ENCODE measurements at regions not wholly inside any gene's neighbourhood (a gene's known extent, or its start where the extent isn't known, plus 50 kb on each side); places are given as distances from the start of the nearest gene placed in this dataset.

DNA sequence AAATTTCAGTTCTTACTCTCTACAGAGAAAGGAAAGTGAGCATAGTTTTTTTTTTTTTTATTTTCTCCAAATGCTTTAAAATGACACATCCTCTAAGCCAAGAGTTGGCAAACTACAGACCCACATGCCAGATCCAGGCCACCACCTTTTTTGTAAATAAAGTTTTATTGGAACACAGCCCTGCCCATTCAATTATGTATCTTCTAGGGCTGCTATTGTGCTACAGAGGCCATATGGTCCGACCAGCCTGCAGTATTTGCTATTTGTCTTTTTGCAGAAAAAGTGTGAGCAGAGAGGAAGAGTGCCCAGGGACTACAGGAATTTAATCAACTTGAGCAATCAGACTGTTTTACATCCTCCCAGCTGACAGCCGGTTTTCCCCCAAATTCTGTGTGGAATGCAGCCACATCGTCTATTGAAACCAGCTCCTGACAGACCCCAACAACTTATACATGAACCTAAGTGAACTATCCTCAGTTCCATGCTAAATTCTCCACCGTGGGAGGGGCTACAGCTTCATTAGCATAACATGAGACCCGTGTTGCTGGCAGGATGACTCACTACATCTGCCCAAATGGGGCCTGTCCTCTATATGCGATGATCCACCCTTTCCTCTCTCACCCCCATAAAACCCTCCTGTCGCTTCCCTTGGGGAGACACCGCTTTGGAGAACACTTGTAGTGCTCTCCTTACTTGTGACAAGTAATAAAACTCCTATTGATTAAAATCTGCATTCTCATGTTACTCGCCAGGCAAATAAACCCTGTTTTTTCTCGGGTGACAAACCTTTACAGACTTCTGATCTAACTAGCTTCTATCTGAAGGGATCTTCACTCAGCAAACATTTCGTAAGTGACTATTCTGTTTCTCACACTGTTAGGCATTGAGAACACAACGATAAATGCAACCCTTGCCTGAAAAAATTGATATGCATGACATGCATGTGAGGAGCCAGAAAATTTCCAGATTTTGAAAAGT, 149.4 kb upstream of the HS3ST3A1 start:
- H3K4me1 ChIP-seq = no peaks in the 10 kb centered on the region
- H3K27ac ChIP-seq = no peak overlapping the region
- H3K27me3 ChIP-seq = no peaks in the 10 kb centered on the region
- WGBS, 2 donors (ENCODE audit: low coverage in 1 of 2) = 50 to 60% methylated on average over 8 to 12 of the region's 12 CpGs
- TF ChIP-seq POLR2A (IDR thresholded peaks at IDR 0.05) (no peak), EP300 (IDR thresholded peaks at IDR 0.05) (no peak), POLR2AphosphoS5 (IDR thresholded peaks at IDR 0.05) (no peak)
- H3K36me3 ChIP-seq = no peaks in the 10 kb centered on the region
- no peaks in the 10 kb centered on the region for H3K9me3 ChIP-seq
- no peak overlapping the region for H3K4me3 ChIP-seq
- no peak for ATAC-seq

GRCh38 chr17:13753154-13753553, 151.4 kb upstream of the HS3ST3A1 start:
- no peak overlapping the region for H3K4me3 ChIP-seq
- H3K4me1 ChIP-seq = no peaks in the 10 kb centered on the region
- H3K36me3 ChIP-seq = no peaks in the 10 kb centered on the region
- no peak for ATAC-seq
- H3K27ac ChIP-seq = no peak overlapping the region
- no peak for TF ChIP-seq CTCF (IDR thresholded peaks at IDR 0.05)
- TF ChIP-seq POLR2A (IDR thresholded peaks at IDR 0.05) = no peak
- no peak for TF ChIP-seq POLR2AphosphoS5 (IDR thresholded peaks at IDR 0.05)
- no peak for TF ChIP-seq EP300 (IDR thresholded peaks at IDR 0.05)
- 72 to 88% methylated on average over 3 of the region's 3 CpGs for WGBS, 2 donors (ENCODE audit: low coverage in 1 of 2)
- H3K9me3 ChIP-seq = no peaks in the 10 kb centered on the region
- no peaks in the 10 kb centered on the region for H3K27me3 ChIP-seq

GRCh38 chr17:13753771-13754170, 152.0 kb upstream of the HS3ST3A1 start:
- no peaks in the 10 kb centered on the region for H3K4me1 ChIP-seq
- H3K27me3 ChIP-seq = no peaks in the 10 kb centered on the region
- TF ChIP-seq CTCF (IDR thresholded peaks at IDR 0.05) (no peak), POLR2AphosphoS5 (IDR thresholded peaks at IDR 0.05) (no peak), EP300 (IDR thresholded peaks at IDR 0.05) (no peak), POLR2A (IDR thresholded peaks at IDR 0.05) (no peak)
- 33 to 58% methylated on average over 1 of the region's 1 CpG for WGBS, 2 donors (ENCODE audit: low coverage in 1 of 2)
- H3K4me3 ChIP-seq = no peak overlapping the region
- no peak for ATAC-seq
- no peaks in the 10 kb centered on the region for H3K36me3 ChIP-seq
- H3K27ac ChIP-seq = no peak overlapping the region
- H3K9me3 ChIP-seq = no peaks in the 10 kb centered on the region

- 80 to 85% methylated on average over 4 to 7 of the region's 8 CpGs for WGBS, 2 donors (ENCODE audit: low coverage in 1 of 2)
- no peak for TF ChIP-seq POLR2A (IDR thresholded peaks at IDR 0.05)
- no peak for TF ChIP-seq EP300 (IDR thresholded peaks at IDR 0.05)
- no peak for TF ChIP-seq POLR2AphosphoS5 (IDR thresholded peaks at IDR 0.05)
- no peak for TF ChIP-seq CTCF (IDR thresholded peaks at IDR 0.05)
- Histone ChIP-seq H3K4me1 (no peaks in the 10 kb centered on the region), H3K9me3 (no peaks in the 10 kb centered on the region), H3K27ac (no peak overlapping the region), H3K27me3 (no peaks in the 10 kb centered on the region), H3K4me3 (no peak overlapping the region), H3K36me3 (no peaks in the 10 kb centered on the region)
- no peak for ATAC-seq
Measured at GRCh38 chr17:13755851-13756250, 154.1 kb upstream of the HS3ST3A1 start.

DNA sequence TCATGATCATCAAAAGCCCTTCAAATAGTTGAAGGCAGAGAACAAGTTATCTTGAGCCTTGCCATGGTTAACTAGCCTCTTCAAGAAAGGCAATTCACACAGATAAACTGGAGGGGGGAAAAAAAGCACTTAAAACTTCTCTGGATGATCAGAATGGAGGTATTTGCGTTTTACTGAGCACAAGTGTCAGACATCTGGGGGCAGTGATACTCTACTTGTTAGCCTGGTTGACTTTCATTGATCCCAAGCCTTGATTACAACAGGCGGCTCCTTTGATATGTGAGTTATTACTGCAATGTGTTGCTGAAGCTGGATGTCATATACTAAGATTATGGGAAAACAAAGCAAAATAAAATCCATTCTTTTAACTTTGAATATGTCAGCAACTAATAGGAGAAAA, 155.0 kb upstream of the HS3ST3A1 start:
- TF ChIP-seq EP300 (IDR thresholded peaks at IDR 0.05) = no peak
- TF ChIP-seq POLR2AphosphoS5 (IDR thresholded peaks at IDR 0.05) = no peak
- no peak for TF ChIP-seq CTCF (IDR thresholded peaks at IDR 0.05)
- no peak for TF ChIP-seq POLR2A (IDR thresholded peaks at IDR 0.05)
- Histone ChIP-seq H3K4me1 (no peaks in the 10 kb centered on the region), H3K4me3 (no peak overlapping the region), H3K36me3 (no peaks in the 10 kb centered on the region), H3K9me3 (no peaks in the 10 kb centered on the region), H3K27ac (no peak overlapping the region), H3K27me3 (no peaks in the 10 kb centered on the region)
- WGBS, 2 donors (ENCODE audit: low coverage in 1 of 2) = 63 to 92% methylated on average over 2 of the region's 2 CpGs
- ATAC-seq = no peak

All from gastroesophageal sphincter (tissue), 4 donors.